ENCODE measurements at regions not wholly inside any gene's neighbourhood (a gene's known extent, or its start where the extent isn't known, plus 50 kb on each side); places are given as distances from the start of the nearest gene placed in this dataset.

GRCh38 chr6:14339711-14340584, 222.4 kb downstream of the CD83 start:
- Histone ChIP-seq H3K9me3 (ENCODE audit: control insufficient read depth in 1 of 2, low read length in 2 of 2) (no peaks in the 10 kb centered on the region), H3K27me3 (ENCODE audit: control insufficient read depth in 1 of 2, insufficient read depth in 2 of 2, low read length in 2 of 2) (no peaks in the 10 kb centered on the region), H3K4me1 (ENCODE audit: control insufficient read depth in 1 of 2, insufficient read depth in 2 of 2, low read length in 2 of 2) (no peaks in the 10 kb centered on the region), H3K36me3 (ENCODE audit: control insufficient read depth in 1 of 2, insufficient read depth in 2 of 2, low read length in 2 of 2) (no peaks in the 10 kb centered on the region), H3K27ac (ENCODE audit: low read depth, low read length) (no peak overlapping the region), H3K9ac (ENCODE audit: low read depth in 1 of 2, low read length in 2 of 2) (no peak overlapping the region), H3K4me3 (ENCODE audit: low read depth in 1 of 2, low read length in 2 of 2) (no peak overlapping the region)

GRCh38 chr6:14344486-14344885, 226.9 kb downstream of the CD83 start:
- no peak overlapping the region for H3K9ac ChIP-seq (ENCODE audit: low read depth in 1 of 2, low read length in 2 of 2)
- H3K27ac ChIP-seq (ENCODE audit: low read depth, low read length) = no peak overlapping the region
- H3K9me3 ChIP-seq (ENCODE audit: control insufficient read depth in 1 of 2, low read length in 2 of 2) = no peaks in the 10 kb centered on the region
- no peak overlapping the region for H3K4me3 ChIP-seq (ENCODE audit: low read depth in 1 of 2, low read length in 2 of 2)
- H3K27me3 ChIP-seq (ENCODE audit: control insufficient read depth in 1 of 2, insufficient read depth in 2 of 2, low read length in 2 of 2) = no peaks in the 10 kb centered on the region
- no peaks in the 10 kb centered on the region for H3K4me1 ChIP-seq (ENCODE audit: control insufficient read depth in 1 of 2, insufficient read depth in 2 of 2, low read length in 2 of 2)
- no peaks in the 10 kb centered on the region for H3K36me3 ChIP-seq (ENCODE audit: control insufficient read depth in 1 of 2, insufficient read depth in 2 of 2, low read length in 2 of 2)

- Histone ChIP-seq H3K36me3 (ENCODE audit: control insufficient read depth in 1 of 2, insufficient read depth in 2 of 2, low read length in 2 of 2) (no peaks in the 10 kb centered on the region), H3K9ac (ENCODE audit: low read depth in 1 of 2, low read length in 2 of 2) (no peak overlapping the region), H3K4me3 (ENCODE audit: low read depth in 1 of 2, low read length in 2 of 2) (no peak overlapping the region), H3K27ac (ENCODE audit: low read depth, low read length) (no peak overlapping the region), H3K4me1 (ENCODE audit: control insufficient read depth in 1 of 2, insufficient read depth in 2 of 2, low read length in 2 of 2) (no peaks in the 10 kb centered on the region), H3K27me3 (ENCODE audit: control insufficient read depth in 1 of 2, insufficient read depth in 2 of 2, low read length in 2 of 2) (no peaks in the 10 kb centered on the region), H3K9me3 (ENCODE audit: control insufficient read depth in 1 of 2, low read length in 2 of 2) (peaks cover 3 to 11% of the 10 kb centered on the region in 2 donors)
Observed at GRCh38 chr6:14348389-14348788, 230.8 kb downstream of the CD83 start.

- Histone ChIP-seq H3K4me3 (ENCODE audit: low read depth in 1 of 2, low read length in 2 of 2) (no peak overlapping the region), H3K27ac (ENCODE audit: low read depth, low read length) (no peak overlapping the region), H3K4me1 (ENCODE audit: control insufficient read depth in 1 of 2, insufficient read depth in 2 of 2, low read length in 2 of 2) (peaks cover 0 to under 1% of the 10 kb centered on the region in 2 donors), H3K9ac (ENCODE audit: low read depth in 1 of 2, low read length in 2 of 2) (no peak overlapping the region), H3K9me3 (ENCODE audit: control insufficient read depth in 1 of 2, low read length in 2 of 2) (peaks cover 3 to 11% of the 10 kb centered on the region in 2 donors), H3K27me3 (ENCODE audit: control insufficient read depth in 1 of 2, insufficient read depth in 2 of 2, low read length in 2 of 2) (no peaks in the 10 kb centered on the region), H3K36me3 (ENCODE audit: control insufficient read depth in 1 of 2, insufficient read depth in 2 of 2, low read length in 2 of 2) (no peaks in the 10 kb centered on the region)
Observed at GRCh38 chr6:14349507-14349906, 231.9 kb downstream of the CD83 start.

GRCh38 chr6:14350210-14350609, 232.6 kb downstream of the CD83 start:
- Histone ChIP-seq H3K36me3 (ENCODE audit: control insufficient read depth in 1 of 2, insufficient read depth in 2 of 2, low read length in 2 of 2) (no peaks in the 10 kb centered on the region), H3K27me3 (ENCODE audit: control insufficient read depth in 1 of 2, insufficient read depth in 2 of 2, low read length in 2 of 2) (no peaks in the 10 kb centered on the region)

GRCh38 chr6:14353281-14353680, 235.7 kb downstream of the CD83 start:
- H3K9me3 ChIP-seq (ENCODE audit: control insufficient read depth in 1 of 2, low read length in 2 of 2) = peaks cover 3 to 11% of the 10 kb centered on the region in 2 donors
- H3K27ac ChIP-seq (ENCODE audit: low read depth, low read length) = no peak overlapping the region
- H3K4me3 ChIP-seq (ENCODE audit: low read depth in 1 of 2, low read length in 2 of 2) = no peak overlapping the region
- no peak overlapping the region for H3K9ac ChIP-seq (ENCODE audit: low read depth in 1 of 2, low read length in 2 of 2)
- no peaks in the 10 kb centered on the region for H3K27me3 ChIP-seq (ENCODE audit: control insufficient read depth in 1 of 2, insufficient read depth in 2 of 2, low read length in 2 of 2)
- H3K4me1 ChIP-seq (ENCODE audit: control insufficient read depth in 1 of 2, insufficient read depth in 2 of 2, low read length in 2 of 2) = peaks cover 8 to 9% of the 10 kb centered on the region in 2 donors
- no peaks in the 10 kb centered on the region for H3K36me3 ChIP-seq (ENCODE audit: control insufficient read depth in 1 of 2, insufficient read depth in 2 of 2, low read length in 2 of 2)

More at GRCh38 chr6:14350210-14350609, 232.6 kb downstream of the CD83 start:
- peaks cover 3 to 11% of the 10 kb centered on the region in 2 donors for H3K9me3 ChIP-seq (ENCODE audit: control insufficient read depth in 1 of 2, low read length in 2 of 2)
- no peak overlapping the region for H3K27ac ChIP-seq (ENCODE audit: low read depth, low read length)
- H3K4me3 ChIP-seq (ENCODE audit: low read depth in 1 of 2, low read length in 2 of 2) = no peak overlapping the region
- peaks cover 6 to 8% of the 10 kb centered on the region in 2 donors for H3K4me1 ChIP-seq (ENCODE audit: control insufficient read depth in 1 of 2, insufficient read depth in 2 of 2, low read length in 2 of 2)
- H3K9ac ChIP-seq (ENCODE audit: low read depth in 1 of 2, low read length in 2 of 2) = no peak overlapping the region

- H3K9ac ChIP-seq (ENCODE audit: low read depth in 1 of 2, low read length in 2 of 2) = no peak overlapping the region
- H3K36me3 ChIP-seq (ENCODE audit: control insufficient read depth in 1 of 2, insufficient read depth in 2 of 2, low read length in 2 of 2) = no peaks in the 10 kb centered on the region
- H3K27me3 ChIP-seq (ENCODE audit: control insufficient read depth in 1 of 2, insufficient read depth in 2 of 2, low read length in 2 of 2) = no peaks in the 10 kb centered on the region
- H3K4me3 ChIP-seq (ENCODE audit: low read depth in 1 of 2, low read length in 2 of 2) = no peak overlapping the region
- H3K4me1 ChIP-seq (ENCODE audit: control insufficient read depth in 1 of 2, insufficient read depth in 2 of 2, low read length in 2 of 2) = peaks cover 8 to 9% of the 10 kb centered on the region in 2 donors
- no peak overlapping the region for H3K27ac ChIP-seq (ENCODE audit: low read depth, low read length)
- H3K9me3 ChIP-seq (ENCODE audit: control insufficient read depth in 1 of 2, low read length in 2 of 2) = peaks cover 3 to 11% of the 10 kb centered on the region in 2 donors
Observed at GRCh38 chr6:14353798-14354197, 236.2 kb downstream of the CD83 start.

GRCh38 chr6:14354919-14355572, 237.5 kb downstream of the CD83 start:
- Histone ChIP-seq H3K9ac (ENCODE audit: low read depth in 1 of 2, low read length in 2 of 2) (no peak overlapping the region), H3K27me3 (ENCODE audit: control insufficient read depth in 1 of 2, insufficient read depth in 2 of 2, low read length in 2 of 2) (no peaks in the 10 kb centered on the region), H3K4me1 (ENCODE audit: control insufficient read depth in 1 of 2, insufficient read depth in 2 of 2, low read length in 2 of 2) (peaks cover 8 to 9% of the 10 kb centered on the region in 2 donors), H3K27ac (ENCODE audit: low read depth, low read length) (no peak overlapping the region), H3K9me3 (ENCODE audit: control insufficient read depth in 1 of 2, low read length in 2 of 2) (peaks cover 3 to 11% of the 10 kb centered on the region in 2 donors), H3K4me3 (ENCODE audit: low read depth in 1 of 2, low read length in 2 of 2) (no peak overlapping the region), H3K36me3 (ENCODE audit: control insufficient read depth in 1 of 2, insufficient read depth in 2 of 2, low read length in 2 of 2) (no peaks in the 10 kb centered on the region)

- Histone ChIP-seq H3K9ac (ENCODE audit: low read depth in 1 of 2, low read length in 2 of 2) (no peak overlapping the region), H3K27ac (ENCODE audit: low read depth, low read length) (no peak overlapping the region), H3K4me1 (ENCODE audit: control insufficient read depth in 1 of 2, insufficient read depth in 2 of 2, low read length in 2 of 2) (peaks cover 8 to 9% of the 10 kb centered on the region in 2 donors), H3K27me3 (ENCODE audit: control insufficient read depth in 1 of 2, insufficient read depth in 2 of 2, low read length in 2 of 2) (no peaks in the 10 kb centered on the region), H3K4me3 (ENCODE audit: low read depth in 1 of 2, low read length in 2 of 2) (no peak overlapping the region), H3K36me3 (ENCODE audit: control insufficient read depth in 1 of 2, insufficient read depth in 2 of 2, low read length in 2 of 2) (no peaks in the 10 kb centered on the region), H3K9me3 (ENCODE audit: control insufficient read depth in 1 of 2, low read length in 2 of 2) (no peaks in the 10 kb centered on the region)
Observed at GRCh38 chr6:14359438-14359837, 241.9 kb downstream of the CD83 start.

GRCh38 chr6:14360565-14360964, 243.0 kb downstream of the CD83 start:
- Histone ChIP-seq H3K27ac (ENCODE audit: low read depth, low read length) (no peak overlapping the region), H3K27me3 (ENCODE audit: control insufficient read depth in 1 of 2, insufficient read depth in 2 of 2, low read length in 2 of 2) (no peaks in the 10 kb centered on the region), H3K4me3 (ENCODE audit: low read depth in 1 of 2, low read length in 2 of 2) (no peak overlapping the region), H3K36me3 (ENCODE audit: control insufficient read depth in 1 of 2, insufficient read depth in 2 of 2, low read length in 2 of 2) (no peaks in the 10 kb centered on the region), H3K4me1 (ENCODE audit: control insufficient read depth in 1 of 2, insufficient read depth in 2 of 2, low read length in 2 of 2) (no peaks in the 10 kb centered on the region), H3K9me3 (ENCODE audit: control insufficient read depth in 1 of 2, low read length in 2 of 2) (no peaks in the 10 kb centered on the region), H3K9ac (ENCODE audit: low read depth in 1 of 2, low read length in 2 of 2) (no peak overlapping the region)
